GM21360 (cell line): ENCODE measurements at regions not wholly inside any gene's neighbourhood (a gene's known extent, or its start where the extent isn't known, plus 50 kb on each side); places are given as distances from the start of the nearest gene placed in this dataset.

ENCODE experiments used
- ATAC-seq: cut with Tn5 transposase; IDR thresholded peaks from one replicate; pipeline ENCODE4 v1.9.1; 2021; ENCODE audit warnings: mild to moderate bottlenecking, moderate library complexity; ENCODE audit not compliant: unreplicated experiment

DNA sequence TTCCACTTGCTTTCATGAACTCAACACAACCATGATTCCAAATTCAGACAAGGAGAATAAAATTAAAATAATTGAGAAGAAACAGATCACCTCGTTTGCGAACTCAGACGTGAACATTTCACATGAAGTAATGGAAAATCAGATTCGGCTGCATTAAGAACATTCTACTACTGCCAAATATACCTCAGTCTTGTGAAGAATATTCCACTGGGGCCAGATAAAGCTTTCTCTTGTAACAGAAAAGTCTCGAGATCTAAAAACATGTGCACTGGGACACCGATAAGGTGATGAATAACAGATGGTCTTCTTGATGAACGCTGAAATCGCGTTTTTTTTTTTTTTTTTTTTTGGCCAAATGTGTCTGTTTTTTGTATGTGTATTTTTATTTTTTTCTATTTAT lies 761.1 kb downstream of the BRD1 start:
- ATAC-seq, result no peak

DNA sequence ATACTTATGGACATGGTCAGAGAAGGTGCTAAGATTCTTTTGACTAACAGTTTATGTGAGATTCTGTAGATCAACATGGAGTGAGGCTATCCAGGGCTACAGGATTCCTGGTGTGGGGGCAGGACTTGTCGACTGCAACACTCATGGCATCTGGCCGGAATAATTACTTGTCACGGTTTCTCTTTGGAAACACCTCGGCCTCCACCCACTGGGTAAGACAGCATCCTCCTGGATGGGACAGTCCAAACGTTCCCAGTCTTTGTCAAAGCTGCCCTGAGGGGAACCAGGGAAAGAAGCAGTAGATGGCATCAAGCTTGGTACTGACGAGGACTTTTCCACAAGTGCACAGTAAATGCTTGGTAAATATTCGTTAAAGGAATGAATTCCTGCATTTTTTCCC lies 762.8 kb downstream of the BRD1 start:
- ATAC-seq, result no peak

DNA sequence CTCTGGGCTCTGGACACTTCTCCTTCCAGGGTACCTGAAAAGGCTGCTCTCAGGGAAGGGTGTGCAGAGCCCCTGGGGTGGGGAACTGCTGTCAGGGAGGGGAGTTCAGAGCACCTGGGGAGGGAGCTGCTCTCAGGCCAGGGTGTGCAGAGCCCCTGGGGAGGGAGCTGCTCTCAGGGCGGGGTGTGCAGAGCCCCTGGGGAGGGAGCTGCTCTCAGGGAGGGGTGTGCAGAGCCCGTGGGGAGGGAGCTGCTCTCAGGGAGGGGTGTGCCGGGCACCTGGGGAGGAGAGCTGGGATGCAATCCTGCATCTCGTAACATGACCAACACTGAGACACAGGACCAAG lies 764.2 kb downstream of the BRD1 start:
- no peak for ATAC-seq

- no peak for ATAC-seq
Measured at GRCh38 chr22:49062802-49063544, 764.7 kb downstream of the BRD1 start.

DNA sequence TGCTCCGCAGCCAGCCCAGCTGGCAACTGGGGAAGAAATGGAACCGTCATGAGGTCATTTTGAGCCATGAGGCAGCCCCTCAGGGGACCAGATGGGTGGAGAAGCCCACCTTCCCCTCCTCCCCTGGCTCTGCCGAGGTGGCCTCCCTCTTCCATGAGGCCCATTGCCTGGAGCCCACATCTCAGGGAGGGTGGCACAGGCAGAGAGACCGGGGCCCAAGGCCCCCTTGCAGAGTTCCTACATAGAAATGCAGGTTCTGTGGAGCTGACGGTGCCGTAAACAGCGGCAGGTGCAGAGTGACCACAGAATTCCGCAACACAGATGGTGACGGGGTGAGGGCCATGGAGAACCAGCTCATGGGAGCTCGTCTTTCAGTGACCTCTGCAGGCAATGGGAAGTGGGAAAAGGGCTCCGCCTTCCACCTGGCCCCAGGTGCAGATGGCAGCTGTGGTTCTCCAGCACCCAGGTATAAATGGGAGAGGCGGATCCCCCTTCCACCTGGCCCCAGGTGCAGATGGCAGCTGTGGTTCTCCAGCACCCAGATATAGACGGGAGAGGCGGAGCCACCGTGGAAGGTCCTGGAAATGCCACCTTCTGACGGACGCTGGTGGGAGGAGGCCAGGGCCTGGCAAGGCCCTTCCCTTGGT lies 765.4 kb downstream of the BRD1 start:
- no peak for ATAC-seq

DNA sequence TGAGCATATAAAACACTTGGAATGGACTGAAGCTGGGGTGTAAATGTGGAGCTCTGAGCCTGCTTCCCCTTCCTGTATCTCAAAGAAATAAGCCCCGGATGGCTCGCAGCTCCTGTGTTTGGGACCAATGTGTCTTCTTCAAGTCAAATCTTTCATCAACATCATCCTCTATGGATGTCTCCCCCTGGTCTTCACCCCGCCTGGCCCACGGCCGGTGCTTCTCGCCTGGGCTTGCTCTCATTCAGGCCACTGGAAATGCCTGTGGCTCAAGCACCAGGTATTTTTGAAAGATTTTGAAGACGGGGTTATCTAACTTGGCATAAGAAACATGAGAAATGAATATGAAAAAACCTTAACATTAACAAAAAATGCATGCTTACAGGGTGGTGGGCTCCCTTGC lies 769.8 kb downstream of the BRD1 start:
- no peak for ATAC-seq

GRCh38 chr22:49056301-49056700 lies 771.4 kb downstream of the BRD1 start:
- no peak for ATAC-seq

DNA sequence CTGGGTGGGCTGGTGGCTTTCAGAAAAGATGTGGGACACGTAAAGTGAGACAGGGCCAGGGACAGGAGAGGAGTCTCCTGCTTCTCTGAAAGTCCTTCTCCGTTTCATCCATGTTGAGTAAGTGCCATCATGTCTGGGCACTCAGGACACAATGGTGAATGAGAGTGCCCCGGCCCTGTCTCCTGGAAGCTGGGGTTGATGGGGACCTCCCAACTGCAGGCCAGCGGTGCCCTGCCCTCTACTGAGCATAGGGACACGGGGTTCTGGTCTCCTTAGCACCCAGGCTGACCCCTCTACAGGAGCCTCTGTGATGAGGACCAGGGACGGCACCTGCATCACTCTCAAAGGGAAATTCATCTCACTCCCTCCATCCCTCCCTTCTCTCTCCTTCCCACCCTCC lies 772.3 kb downstream of the BRD1 start:
- no peak for ATAC-seq

- ATAC-seq, result no peak
Measured at GRCh38 chr22:49053578-49053977, 774.1 kb downstream of the BRD1 start.

DNA sequence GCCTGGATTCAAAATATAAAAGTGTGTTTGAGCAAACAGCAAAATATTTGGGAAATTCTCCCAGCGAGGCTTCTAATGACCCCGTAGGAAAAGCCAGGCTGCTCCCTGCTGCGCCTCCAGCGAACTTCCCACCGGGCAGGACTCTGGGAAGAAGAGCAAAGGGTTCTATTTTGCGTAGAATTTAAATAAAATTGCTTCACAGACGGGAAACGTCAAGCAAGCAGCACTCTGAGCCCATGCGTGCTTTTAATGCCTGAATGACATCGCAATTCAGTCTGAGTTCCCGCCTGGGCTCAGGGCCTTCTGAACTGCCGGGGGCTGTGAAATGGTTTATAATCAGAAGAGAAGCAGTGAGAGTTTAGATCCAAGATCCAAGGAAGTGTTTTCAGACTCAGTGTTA lies 775.1 kb downstream of the BRD1 start:
- no peak for ATAC-seq

DNA sequence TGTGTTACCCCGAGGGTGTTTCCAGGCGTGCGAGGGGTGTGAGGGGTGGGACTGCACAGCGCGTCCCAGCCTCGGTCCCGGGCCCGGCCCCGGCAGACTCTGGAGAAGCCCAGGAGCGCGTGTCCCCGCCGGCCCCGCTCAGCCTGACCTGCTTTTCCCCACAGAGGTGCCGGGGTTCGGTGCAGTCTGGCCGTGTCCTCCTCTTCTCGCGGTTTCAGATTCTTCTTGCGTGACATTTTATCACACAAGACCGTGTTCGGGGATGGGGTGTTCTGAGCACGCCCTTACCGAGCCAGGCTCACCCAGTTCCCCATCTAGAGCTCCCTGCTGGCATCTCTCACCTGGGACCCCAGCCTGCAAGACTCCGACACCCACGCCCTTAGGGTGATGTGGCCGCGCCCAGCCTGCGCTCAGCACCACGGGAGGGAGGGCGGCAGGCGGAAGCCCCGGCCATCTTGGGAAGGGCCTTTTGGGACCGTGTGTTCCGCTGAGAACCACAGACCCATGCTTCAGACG lies 775.6 kb downstream of the BRD1 start:
- ATAC-seq, result no peak

GRCh38 chr22:49051491-49052022 lies 776.1 kb downstream of the BRD1 start:
- ATAC-seq, result no peak

GRCh38 chr22:49049691-49050090 lies 778.0 kb downstream of the BRD1 start:
- no peak for ATAC-seq

DNA sequence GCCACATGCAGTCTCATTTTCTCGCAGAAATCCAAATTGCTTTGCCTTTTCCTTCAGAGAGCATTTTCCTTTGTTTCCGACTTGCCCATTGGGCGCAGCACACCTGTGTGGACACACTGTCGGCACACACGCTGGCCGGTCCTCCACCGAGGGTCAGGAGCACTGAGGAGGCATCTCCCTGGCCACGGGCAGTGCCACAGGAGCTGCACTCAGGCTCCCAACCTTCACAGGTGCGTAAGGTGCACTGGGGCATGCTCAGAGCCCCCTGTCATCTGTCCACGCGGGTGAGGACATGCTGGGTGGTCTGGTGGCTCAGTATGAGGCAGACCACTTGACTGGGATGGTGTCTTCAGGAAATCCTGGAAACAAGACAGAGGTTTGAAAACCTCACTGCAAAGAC lies 779.1 kb downstream of the BRD1 start:
- no peak for ATAC-seq

- ATAC-seq, result no peak
Measured at GRCh38 chr22:49047447-49047846, 780.2 kb downstream of the BRD1 start.

DNA sequence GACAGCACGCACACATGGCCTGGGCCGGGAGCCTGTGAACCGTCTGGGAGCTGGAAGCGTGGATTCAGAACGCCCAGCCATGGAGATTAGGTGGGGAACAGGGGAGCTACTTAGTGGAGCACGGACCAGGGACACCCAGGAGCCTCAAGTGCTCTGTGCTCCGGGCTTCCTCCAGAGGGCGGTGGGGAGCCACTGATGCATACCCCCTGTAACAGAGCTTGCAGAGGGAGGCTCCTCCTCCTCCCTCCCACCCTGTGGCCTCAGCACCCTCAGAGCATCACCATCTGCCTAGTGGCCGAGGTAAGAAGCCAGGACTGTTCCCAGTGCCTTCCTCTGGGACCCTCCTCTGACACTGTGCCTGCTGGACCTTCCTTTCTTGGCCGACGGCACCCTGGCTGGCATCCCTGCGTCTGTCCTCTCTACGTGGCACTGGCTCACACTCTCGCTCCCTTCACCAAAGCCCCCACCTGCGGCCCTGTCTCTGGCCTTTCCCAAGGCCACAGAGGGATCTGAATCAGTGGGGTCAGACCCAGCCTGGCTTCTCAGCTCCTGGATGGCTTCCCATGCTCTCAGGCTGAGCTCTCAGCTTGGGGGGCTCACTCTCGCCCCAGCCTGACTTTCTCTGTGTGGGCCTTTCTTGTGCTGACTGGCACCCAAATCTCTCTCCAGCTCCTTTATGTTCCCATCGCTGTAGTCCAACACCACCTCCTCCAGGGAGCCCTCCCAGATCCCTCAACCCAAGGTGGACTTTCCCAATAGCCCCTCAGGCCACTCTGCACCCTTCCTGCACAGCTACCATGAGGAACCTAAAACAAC lies 780.9 kb downstream of the BRD1 start:
- ATAC-seq, result no peak

DNA sequence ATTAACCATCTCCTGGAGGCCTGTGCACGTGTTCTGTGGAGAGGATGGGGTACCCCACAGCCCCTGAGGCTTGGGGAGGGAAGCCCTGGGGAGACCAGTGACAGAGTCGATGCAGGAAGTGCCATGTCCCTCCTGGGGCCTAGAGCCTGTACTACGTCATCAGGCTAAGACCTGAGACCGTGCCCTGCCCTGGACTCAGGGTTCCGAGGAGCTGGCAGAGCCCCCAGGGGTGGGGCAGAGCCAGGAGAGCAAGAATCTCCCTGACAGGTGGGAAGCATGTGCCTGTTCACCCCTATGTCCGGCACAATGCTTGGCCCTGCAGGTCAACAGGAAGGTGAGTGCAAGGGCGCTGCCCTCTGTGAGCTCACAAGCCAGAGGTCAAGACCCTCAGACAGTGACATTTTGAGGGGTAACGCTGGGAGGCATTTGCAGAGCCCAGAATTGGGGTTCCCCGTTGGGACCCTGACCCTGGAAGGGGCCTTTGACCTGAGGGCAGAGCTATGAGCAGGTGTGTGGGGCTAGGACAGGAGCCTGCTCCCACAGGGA lies 781.6 kb downstream of the BRD1 start:
- ATAC-seq, result no peak

DNA sequence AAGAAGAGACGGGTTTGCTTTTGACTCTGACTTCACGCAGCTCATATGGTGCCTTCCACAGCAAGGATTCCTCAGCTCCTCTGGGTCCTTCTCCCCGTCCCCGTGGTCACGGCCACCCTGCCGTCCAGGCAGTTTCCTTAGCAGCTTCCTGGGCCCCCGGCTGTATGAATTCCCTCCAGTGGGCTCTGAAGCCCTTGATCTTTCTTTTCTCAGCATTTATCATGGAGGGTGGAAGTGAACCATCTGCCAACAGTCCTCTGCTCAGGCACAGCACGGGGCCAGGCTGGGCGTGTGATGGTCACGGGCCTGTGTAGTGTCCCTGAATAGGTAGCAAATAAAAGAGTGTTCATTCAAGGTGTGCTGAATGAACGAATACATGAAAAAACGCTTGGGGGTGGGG lies 782.4 kb downstream of the BRD1 start:
- no peak for ATAC-seq

GRCh38 chr22:49044776-49045175 lies 782.9 kb downstream of the BRD1 start:
- ATAC-seq, result no peak

DNA sequence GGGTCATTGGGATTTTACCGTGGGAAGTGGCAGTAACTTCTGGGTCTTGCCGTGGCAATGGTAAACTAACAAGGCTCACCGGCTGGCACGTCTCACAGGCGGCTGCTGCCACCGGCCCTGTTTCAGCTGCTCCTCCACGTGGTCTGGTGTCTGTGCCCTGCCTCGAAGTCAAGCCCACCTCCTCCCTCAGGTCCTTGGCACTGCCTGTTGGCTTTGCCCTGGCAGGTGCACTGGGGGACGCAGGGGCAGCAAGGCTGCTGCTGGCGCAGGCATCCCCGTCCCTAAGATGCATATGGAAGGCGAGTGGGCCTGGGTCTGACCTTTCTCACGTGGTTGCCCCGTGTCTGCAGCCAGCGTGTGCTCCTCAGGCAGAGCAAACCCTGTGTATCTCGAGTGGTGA lies 783.6 kb downstream of the BRD1 start:
- no peak for ATAC-seq
